Hypothalamus (tissue), 51 donors: ENCODE measurements at regions not wholly inside any gene's neighbourhood (a gene's known extent, or its start where the extent isn't known, plus 50 kb on each side); places are given as distances from the start of the nearest gene placed in this dataset.
A peak's percentile ranks its signal among the peaks of the same experiment; 100 is the strongest.

Source experiments
- DNase-seq, 51 donors: peaks; one replicate each; lab custom pipeline; 2025; lab: John Stamatoyannopoulos, UW

- no peak for DNase-seq
Measured at GRCh38 chr2:105653302-105653701, 91.4 kb upstream of the NCK2 start.

- DNase-seq, result no peak
Measured at GRCh38 chr2:105652014-105652796, 92.5 kb upstream of the NCK2 start.

- no peak for DNase-seq
Measured at GRCh38 chr2:105649534-105649933, 95.2 kb upstream of the NCK2 start.

- no peak for DNase-seq
Measured at GRCh38 chr2:105647731-105648130, 97.0 kb upstream of the NCK2 start.

- no peak for DNase-seq
Measured at GRCh38 chr2:105646774-105647076, 98.0 kb upstream of the NCK2 start.

GRCh38 chr2:105645938-105646773 is 98.6 kb upstream of the NCK2 start:
- no peak for DNase-seq

GRCh38 chr2:105645031-105645937 is 99.4 kb upstream of the NCK2 start:
- no peak for DNase-seq

GRCh38 chr2:105644174-105644980 is 100.3 kb upstream of the NCK2 start:
- DNase-seq, result peak in 2 of 51 donors; percentile 31 to 44

GRCh38 chr2:105643405-105644173 is 101.1 kb upstream of the NCK2 start:
- DNase-seq, result no peak

- peak in 48 of 51 donors; percentile 24 to 92 (median 74) for DNase-seq
Measured at GRCh38 chr2:105641389-105641811, 103.3 kb upstream of the NCK2 start.

- DNase-seq, result no peak
Measured at GRCh38 chr2:105640246-105640645, 104.5 kb upstream of the NCK2 start.

GRCh38 chr2:105636109-105636740 is 108.5 kb upstream of the NCK2 start:
- no peak for DNase-seq

- DNase-seq, result no peak
Measured at GRCh38 chr2:105635564-105635963, 109.1 kb upstream of the NCK2 start.

GRCh38 chr2:105634198-105634597 is 110.5 kb upstream of the NCK2 start:
- no peak for DNase-seq

- DNase-seq, result no peak
Measured at GRCh38 chr2:105631922-105632321, 112.8 kb upstream of the NCK2 start.

GRCh38 chr2:105631011-105631410 is 113.7 kb upstream of the NCK2 start:
- no peak for DNase-seq

GRCh38 chr2:105629634-105630033 is 115.1 kb upstream of the NCK2 start:
- no peak for DNase-seq

GRCh38 chr2:105627534-105627933 is 117.2 kb upstream of the NCK2 start:
- DNase-seq, result peak in 12 of 51 donors; percentile 5 to 50 (median 22)

- DNase-seq, result no peak
Measured at GRCh38 chr2:105626966-105627340, 117.8 kb upstream of the NCK2 start.
